ENCODE measurements at regions not wholly inside any gene's neighbourhood (a gene's known extent, or its start where the extent isn't known, plus 50 kb on each side); places are given as distances from the start of the nearest gene placed in this dataset.

DNA sequence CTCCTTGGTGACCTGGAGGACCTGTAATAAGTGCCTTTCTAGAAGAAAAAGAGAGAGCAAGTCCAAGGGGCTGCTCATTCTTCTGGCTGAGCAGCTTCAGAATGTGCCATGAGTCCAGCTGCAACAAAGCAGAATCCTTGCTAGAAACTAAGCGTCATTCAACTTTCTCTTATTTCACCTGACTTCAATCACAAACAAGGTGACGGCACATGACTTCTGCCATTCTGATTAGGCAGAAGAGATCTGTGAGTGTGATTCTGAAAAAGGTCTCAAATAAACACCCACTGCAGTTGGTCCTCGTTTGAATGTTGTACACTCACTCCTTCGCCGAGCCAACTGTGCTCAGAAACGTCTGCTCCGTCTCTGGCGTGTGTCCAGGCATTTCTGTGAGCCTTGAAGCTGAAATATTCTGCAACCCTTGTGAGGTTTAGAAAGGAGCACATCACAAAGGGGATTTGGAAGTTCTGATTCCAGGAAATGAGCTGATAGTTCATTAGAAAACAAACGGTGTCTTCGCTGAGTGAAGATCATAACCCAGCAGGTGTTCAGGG lies 623.8 kb upstream of the KIRREL3 start:
- H3K36me3 ChIP-seq (ENCODE audit: control insufficient read depth, insufficient read depth, low read length), result no peaks in the 10 kb centered on the region
- no peak overlapping the region for H3K4me3 ChIP-seq (ENCODE audit: low read depth, low read length)
- no peaks in the 10 kb centered on the region for H3K27me3 ChIP-seq (ENCODE audit: control insufficient read depth, insufficient read depth, low read length)
- FAIRE-seq (no peak), DNase-seq (ENCODE audit: low read depth) (no peak)
- no peak for TF ChIP-seq CTCF (IDR thresholded peaks at IDR 0.05; ENCODE audit: insufficient read depth, low read length, severe bottlenecking)

DNA sequence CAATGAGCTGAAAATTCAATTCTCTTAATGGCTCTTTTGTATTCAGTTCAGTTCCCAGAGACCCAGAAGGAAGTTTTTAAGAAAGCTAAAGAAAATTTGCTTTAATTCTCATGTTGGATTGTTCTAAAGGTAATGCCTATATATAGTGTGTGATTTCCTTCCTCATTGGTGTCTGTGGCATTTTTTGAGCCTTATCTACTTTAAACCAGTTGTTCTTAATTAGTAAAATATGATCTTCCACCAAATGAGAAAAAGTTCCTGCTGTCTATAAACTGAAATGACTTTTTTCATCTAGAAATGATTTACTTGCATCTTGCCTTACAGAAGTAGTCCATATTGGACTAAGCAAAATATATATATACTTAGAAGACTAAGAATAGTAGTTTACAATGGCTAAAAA lies 622.1 kb upstream of the KIRREL3 start:
- no peaks in the 10 kb centered on the region for H3K36me3 ChIP-seq (ENCODE audit: control insufficient read depth, insufficient read depth, low read length)
- no peaks in the 10 kb centered on the region for H3K27me3 ChIP-seq (ENCODE audit: control insufficient read depth, insufficient read depth, low read length)
- TF ChIP-seq CTCF (IDR thresholded peaks at IDR 0.05; ENCODE audit: insufficient read depth, low read length, severe bottlenecking), result no peak
- no peak overlapping the region for H3K4me3 ChIP-seq (ENCODE audit: low read depth, low read length)
- no peak for DNase-seq (ENCODE audit: low read depth)
- no peak for FAIRE-seq

- H3K27me3 ChIP-seq (ENCODE audit: control insufficient read depth, insufficient read depth, low read length), result no peaks in the 10 kb centered on the region
- H3K4me3 ChIP-seq (ENCODE audit: low read depth, low read length), result no peak overlapping the region
- no peaks in the 10 kb centered on the region for H3K36me3 ChIP-seq (ENCODE audit: control insufficient read depth, insufficient read depth, low read length)
- FAIRE-seq (no peak), DNase-seq (ENCODE audit: low read depth) (no peak)
- TF ChIP-seq CTCF (IDR thresholded peaks at IDR 0.05; ENCODE audit: insufficient read depth, low read length, severe bottlenecking), result no peak
These were observed 620.1 kb upstream of the KIRREL3 start for GRCh38 chr11:127620671-127621070.

DNA sequence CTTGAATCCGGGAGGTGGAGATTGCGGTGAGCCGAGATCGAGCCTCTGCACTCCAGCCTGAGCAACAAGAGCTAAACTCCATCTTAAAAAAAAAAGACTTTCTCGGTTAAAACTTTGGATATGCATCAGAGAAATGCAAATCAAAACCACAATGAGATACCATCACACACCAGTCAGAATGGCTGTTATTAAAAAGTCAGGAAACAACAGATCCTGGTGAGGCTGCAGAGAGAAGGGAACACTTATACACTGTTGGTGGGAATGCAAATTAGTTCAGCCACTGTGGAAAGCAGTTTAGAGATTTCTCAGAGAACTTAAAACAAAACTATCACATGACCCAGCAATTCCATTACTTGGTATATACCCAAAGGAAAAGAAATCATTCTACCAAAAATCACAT lies 619.4 kb upstream of the KIRREL3 start:
- Histone ChIP-seq H3K4me3 (ENCODE audit: low read depth, low read length) (no peak overlapping the region), H3K27me3 (ENCODE audit: control insufficient read depth, insufficient read depth, low read length) (no peaks in the 10 kb centered on the region), H3K36me3 (ENCODE audit: control insufficient read depth, insufficient read depth, low read length) (no peaks in the 10 kb centered on the region)
- no peak for TF ChIP-seq CTCF (IDR thresholded peaks at IDR 0.05; ENCODE audit: insufficient read depth, low read length, severe bottlenecking)
- no peak for DNase-seq (ENCODE audit: low read depth)
- no peak for FAIRE-seq

DNA sequence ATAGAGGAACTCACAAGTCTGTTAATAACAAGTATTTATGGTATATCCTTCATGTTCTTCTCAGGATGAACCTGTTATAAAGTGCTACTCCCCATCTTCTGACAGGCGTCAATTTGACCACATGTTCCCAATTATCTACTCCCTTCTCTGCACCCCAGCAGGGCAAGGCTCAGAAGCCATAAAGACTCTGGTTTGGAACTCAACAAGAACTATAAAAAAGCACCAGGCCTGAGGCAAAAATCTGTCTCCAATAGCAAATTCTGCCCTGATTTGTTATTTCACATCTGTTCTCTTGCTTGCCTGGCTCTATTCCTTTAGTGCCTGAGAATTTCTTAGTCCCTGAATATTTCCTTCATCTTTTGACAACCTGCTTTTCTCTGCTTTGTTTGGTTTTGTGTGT lies 618.2 kb upstream of the KIRREL3 start:
- FAIRE-seq (no peak), DNase-seq (ENCODE audit: low read depth) (no peak)
- no peaks in the 10 kb centered on the region for H3K27me3 ChIP-seq (ENCODE audit: control insufficient read depth, insufficient read depth, low read length)
- no peaks in the 10 kb centered on the region for H3K36me3 ChIP-seq (ENCODE audit: control insufficient read depth, insufficient read depth, low read length)
- TF ChIP-seq CTCF (IDR thresholded peaks at IDR 0.05; ENCODE audit: insufficient read depth, low read length, severe bottlenecking), result no peak
- H3K4me3 ChIP-seq (ENCODE audit: low read depth, low read length), result no peak overlapping the region

- H3K36me3 ChIP-seq (ENCODE audit: control insufficient read depth, insufficient read depth, low read length), result no peaks in the 10 kb centered on the region
- FAIRE-seq, result no peak
- DNase-seq (ENCODE audit: low read depth), result no peak
- H3K4me3 ChIP-seq (ENCODE audit: low read depth, low read length), result no peak overlapping the region
- H3K27me3 ChIP-seq (ENCODE audit: control insufficient read depth, insufficient read depth, low read length), result no peaks in the 10 kb centered on the region
- no peak for TF ChIP-seq CTCF (IDR thresholded peaks at IDR 0.05; ENCODE audit: insufficient read depth, low read length, severe bottlenecking)
These were observed 615.6 kb upstream of the KIRREL3 start for GRCh38 chr11:127616158-127616557.

All from bronchial epithelial cell (primary cell).